BJ (cell line): ENCODE measurements at regions not wholly inside any gene's neighbourhood (a gene's known extent, or its start where the extent isn't known, plus 50 kb on each side); places are given as distances from the start of the nearest gene placed in this dataset.

Experiments
- CTCF ChIA-PET: fragments of 350-600 bp; formaldehyde crosslinking; extraction: SDS; loops from one replicate; lab custom pipeline; 2021; ENCODE audit warnings: antibody characterized with exemption, inconsistent platforms; lab: Yijun Ruan, JAX
- POLR2A ChIA-PET: fragments of 300-600 bp; sonication (Branson Sonifier 250); formaldehyde crosslinking; extraction: SDS; loops from one replicate; lab custom pipeline; 2021; ENCODE audit warnings: antibody characterized with exemption; lab: Charles Lee
- DNase-seq: peaks from one replicate; pipeline ENCODE4 v3.0.0-alpha.2; 2011; ENCODE audit warnings: low read depth
- H3K27me3 ChIP-seq: 2 replicates; pipeline ENCODE4 v1.6.0; 2011; ENCODE audit warnings: low read length; ENCODE audit not compliant: control insufficient read depth, insufficient read depth
- H3K36me3 ChIP-seq: 2 replicates; pipeline ENCODE4 v1.5.1; 2011; ENCODE audit warnings: low read length; ENCODE audit not compliant: control insufficient read depth, insufficient read depth
- H3K4me3 ChIP-seq: 2 replicates; pipeline ENCODE4 v1.5.1; 2011; ENCODE audit warnings: low read depth, mild to moderate bottlenecking, control low read depth, low read length
- CTCF ChIP-seq: IDR thresholded peaks from 2 replicates; pipeline ENCODE4 v1.5.1; 2011; ENCODE audit warnings: low read depth, mild to moderate bottlenecking, control low read depth, inconsistent platforms, low read length, moderate library complexity; ENCODE audit not compliant: insufficient read depth

- no peak for TF ChIP-seq CTCF
- ChIA-PET POLR2A (no interaction called here), CTCF (interaction anchor here (1.5 to 2.8 kb wide), 2 partner anchors 9 to 15 kb away, joined by 3 to 9 read pairs; no protein-coding TSS in a partner anchor)
- Histone ChIP-seq H3K4me3 (no peak overlapping the region), H3K36me3 (no peaks in the 10 kb centered on the region), H3K27me3 (no peaks in the 10 kb centered on the region)
- DNase-seq = no peak
Observed at GRCh38 chr2:190789074-190790004, 91.3 kb upstream of the GLS start.

- Histone ChIP-seq H3K36me3 (no peaks in the 10 kb centered on the region), H3K4me3 (no peak overlapping the region), H3K27me3 (no peaks in the 10 kb centered on the region)
- POLR2A ChIA-PET = no interaction called here
- no peak for TF ChIP-seq CTCF
- CTCF ChIA-PET = no interaction called here
- peak; percentile 39 for DNase-seq
Observed at GRCh38 chr2:190791347-190791975, 89.2 kb upstream of the GLS start.

- no peak for TF ChIP-seq CTCF
- CTCF ChIA-PET = interaction anchor here (0.9 to 1.1 kb wide), 2 partner anchors 10 to 13 kb away, joined by 3 read pairs; no protein-coding TSS in a partner anchor
- no peak for DNase-seq
- Histone ChIP-seq H3K4me3 (no peak overlapping the region), H3K36me3 (no peaks in the 10 kb centered on the region), H3K27me3 (no peaks in the 10 kb centered on the region)
- POLR2A ChIA-PET = interaction anchor here (0.7 kb wide), 1 partner anchor 88 kb away, joined by 3 read pairs; no protein-coding TSS in a partner anchor
Observed at GRCh38 chr2:190791976-190792575, 88.5 kb upstream of the GLS start.

GRCh38 chr2:190792956-190793888, 87.4 kb upstream of the GLS start:
- CTCF ChIA-PET = interaction anchor here (0.9 to 1.8 kb wide), 6 partner anchors 11 to 154 kb away, joined by 3 to 5 read pairs (median 4); no protein-coding TSS in a partner anchor
- Histone ChIP-seq H3K4me3 (no peak overlapping the region), H3K27me3 (no peaks in the 10 kb centered on the region), H3K36me3 (no peaks in the 10 kb centered on the region)
- TF ChIP-seq CTCF = no peak
- POLR2A ChIA-PET = no interaction called here
- no peak for DNase-seq
